OCI-LY3 (cell line): ENCODE measurements at regions not wholly inside any gene's neighbourhood (a gene's known extent, or its start where the extent isn't known, plus 50 kb on each side); places are given as distances from the start of the nearest gene placed in this dataset.

Experiments
- H2AFZ ChIP-seq: fragments of 200-600, 300-600 bp; shearing (Covaris generic); 2 replicates; pipeline ENCODE4 v1.6.0; 2014; ENCODE audit warnings: antibody characterized with exemption, low read depth, low read length
- H3K27ac ChIP-seq: fragments of 200-600, 300-600 bp; sonication (generic); 2 replicates; pipeline ENCODE4 v1.5.1; 2014; ENCODE audit warnings: mild to moderate bottlenecking, low read length, moderate library complexity, mixed read lengths
- H3K27me3 ChIP-seq: fragments of 200-600, 300-600 bp; sonication (generic); 2 replicates; pipeline ENCODE4 v1.6.1; 2014; ENCODE audit warnings: low read depth, low read length, mixed read lengths
- H3K36me3 ChIP-seq: fragments of 200-600, 300-600 bp; sonication (generic); replicated peaks from 2 replicates; pipeline ENCODE3; 2014; ENCODE audit warnings: low read depth, low read length, mixed read lengths
- H3K4me1 ChIP-seq: fragments of 300-600, 200-600 bp; sonication (generic); 2 replicates; pipeline ENCODE4 v1.6.1; 2014; ENCODE audit warnings: low read length, mixed read lengths
- H3K4me2 ChIP-seq: fragments of 200-600, 300-600 bp; sonication (generic); 2 replicates; pipeline ENCODE4 v1.6.1; 2014; ENCODE audit warnings: low read length, mixed read lengths
- H3K4me3 ChIP-seq: fragments of 300-600, 200-600 bp; sonication (generic); 2 replicates; pipeline ENCODE4 v1.5.1; 2014; ENCODE audit warnings: antibody characterized with exemption, mild to moderate bottlenecking, low read length, moderate library complexity
- H3K79me2 ChIP-seq: fragments of 300-600, 200-600 bp; shearing (Covaris generic); 2 replicates; pipeline ENCODE4 v1.6.1; 2014; ENCODE audit warnings: mild to moderate bottlenecking, low read length, mixed read lengths
- H3K9ac ChIP-seq: fragments of 300-600, 200-600 bp; shearing (Covaris generic); 2 replicates; pipeline ENCODE4 v1.6.0; 2014; ENCODE audit warnings: mild to moderate bottlenecking, low read length, moderate library complexity
- H3K9me3 ChIP-seq: fragments of 200-600, 300-600 bp; shearing (Covaris generic); 2 replicates; pipeline ENCODE4 v1.6.1; 2014; ENCODE audit warnings: low read length, mixed read lengths; ENCODE audit not compliant: insufficient read depth
- H4K20me1 ChIP-seq: fragments of 200-600, 300-600 bp; sonication (generic); 2 replicates; pipeline ENCODE4 v1.6.1; 2016; ENCODE audit warnings: low read length, mixed read lengths; ENCODE audit not compliant: insufficient read depth
- EZH2phosphoT487 ChIP-seq: fragments of 200-600 bp; shearing (Covaris generic); IDR thresholded peaks from 2 replicates; pipeline ENCODE4 v1.6.1; 2018; ENCODE audit warnings: antibody characterized with exemption, mixed run types, low read depth
- TF ChIP-seq, protein P1 (sequence below): fragments of 200-600, 300-600 bp; sonication (generic); IDR thresholded peaks from 2 replicates; pipeline ENCODE4 v1.5.1; 2014; ENCODE audit warnings: antibody characterized with exemption, low read length, low read depth

DNA sequence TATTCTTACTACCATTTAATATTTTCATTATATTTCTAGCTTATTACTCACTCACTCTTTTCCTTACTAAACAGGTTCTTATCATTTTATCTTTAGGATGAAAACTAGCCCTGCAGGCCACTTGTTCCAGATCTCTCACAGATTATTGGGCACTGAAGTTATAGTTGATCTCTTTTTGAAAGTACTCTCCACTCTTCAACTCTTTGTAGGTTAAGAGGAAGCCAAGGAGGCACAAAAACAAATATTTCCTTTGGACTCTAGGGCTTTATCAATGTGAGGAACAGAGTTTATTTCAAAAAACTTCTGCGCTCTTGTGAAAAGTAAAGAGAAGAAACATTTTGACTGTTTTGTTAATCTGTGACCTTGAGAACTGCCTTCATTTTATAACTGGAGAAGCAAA is 96.0 kb upstream of the NPHP3 start:
- Histone ChIP-seq H4K20me1 (no peaks in the 10 kb centered on the region), H3K9ac (no peak overlapping the region), H2AFZ (no peak overlapping the region), H3K79me2 (no peaks in the 10 kb centered on the region), H3K36me3 (no peaks in the 10 kb centered on the region), H3K4me3 (no peak overlapping the region), H3K9me3 (no peaks in the 10 kb centered on the region), H3K4me2 (no peak overlapping the region), H3K27me3 (peaks cover 5% of the 10 kb centered on the region; the same call in 1 of the 2 replicates), H3K27ac (no peak overlapping the region), H3K4me1 (no peaks in the 10 kb centered on the region)
- TF ChIP-seq EZH2phosphoT487: no peak
- TF ChIP-seq, protein P1, sequence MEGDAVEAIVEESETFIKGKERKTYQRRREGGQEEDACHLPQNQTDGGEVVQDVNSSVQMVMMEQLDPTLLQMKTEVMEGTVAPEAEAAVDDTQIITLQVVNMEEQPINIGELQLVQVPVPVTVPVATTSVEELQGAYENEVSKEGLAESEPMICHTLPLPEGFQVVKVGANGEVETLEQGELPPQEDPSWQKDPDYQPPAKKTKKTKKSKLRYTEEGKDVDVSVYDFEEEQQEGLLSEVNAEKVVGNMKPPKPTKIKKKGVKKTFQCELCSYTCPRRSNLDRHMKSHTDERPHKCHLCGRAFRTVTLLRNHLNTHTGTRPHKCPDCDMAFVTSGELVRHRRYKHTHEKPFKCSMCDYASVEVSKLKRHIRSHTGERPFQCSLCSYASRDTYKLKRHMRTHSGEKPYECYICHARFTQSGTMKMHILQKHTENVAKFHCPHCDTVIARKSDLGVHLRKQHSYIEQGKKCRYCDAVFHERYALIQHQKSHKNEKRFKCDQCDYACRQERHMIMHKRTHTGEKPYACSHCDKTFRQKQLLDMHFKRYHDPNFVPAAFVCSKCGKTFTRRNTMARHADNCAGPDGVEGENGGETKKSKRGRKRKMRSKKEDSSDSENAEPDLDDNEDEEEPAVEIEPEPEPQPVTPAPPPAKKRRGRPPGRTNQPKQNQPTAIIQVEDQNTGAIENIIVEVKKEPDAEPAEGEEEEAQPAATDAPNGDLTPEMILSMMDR: no peak

DNA sequence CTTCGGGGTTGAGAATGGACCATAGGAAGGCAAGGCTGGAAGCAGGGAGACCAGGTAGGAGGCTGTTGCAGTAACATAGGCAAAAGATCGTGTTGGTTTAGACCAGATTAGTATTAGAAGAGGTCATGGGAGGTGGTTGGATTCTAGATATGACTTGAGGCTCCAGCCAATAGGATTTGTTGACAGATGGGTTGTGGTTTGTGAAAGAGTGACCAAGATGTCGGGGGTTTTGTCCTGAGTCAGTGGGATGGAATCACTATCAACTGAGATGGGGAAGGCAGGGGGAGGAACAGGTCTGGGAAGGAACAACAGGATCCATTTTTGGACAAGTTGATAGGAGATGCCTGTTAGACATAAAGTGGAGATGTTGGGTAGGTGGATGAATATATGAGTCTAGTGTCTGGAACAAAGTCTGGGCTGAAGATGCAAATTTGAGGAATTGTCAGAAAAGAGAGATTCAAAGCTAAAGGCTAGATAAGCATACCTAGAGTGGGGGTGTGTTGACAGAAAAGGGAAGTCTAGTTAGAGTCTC is 95.5 kb upstream of the NPHP3 start:
- TF ChIP-seq, protein P1: no peak
- no peak for TF ChIP-seq EZH2phosphoT487
- Histone ChIP-seq H3K36me3 (no peaks in the 10 kb centered on the region), H3K4me2 (no peak overlapping the region), H3K27ac (no peak overlapping the region), H3K9ac (no peak overlapping the region), H3K79me2 (no peaks in the 10 kb centered on the region), H3K4me3 (no peak overlapping the region), H3K27me3 (peaks cover 5% of the 10 kb centered on the region; the same call in 1 of the 2 replicates), H2AFZ (no peak overlapping the region), H3K4me1 (no peaks in the 10 kb centered on the region), H3K9me3 (no peaks in the 10 kb centered on the region), H4K20me1 (no peaks in the 10 kb centered on the region)

DNA sequence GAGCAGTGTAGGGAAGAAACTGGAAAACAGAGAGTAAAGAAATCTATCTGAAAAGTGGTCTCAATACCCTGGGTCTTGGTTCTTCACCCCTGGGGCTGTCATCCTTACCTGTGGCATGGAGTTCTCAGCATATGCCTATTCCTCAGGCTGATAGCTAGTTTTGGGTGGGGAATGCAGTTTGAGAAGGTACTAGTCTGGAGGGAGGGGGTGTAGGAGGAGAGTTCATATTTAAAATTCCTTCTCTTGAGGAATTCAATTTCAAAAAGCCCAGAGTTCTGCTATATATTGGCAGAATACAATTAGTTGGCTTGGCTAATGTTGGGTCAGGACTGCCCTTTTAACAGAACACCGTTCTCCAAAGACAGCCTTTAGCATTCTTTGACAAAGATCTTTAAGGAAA is 82.9 kb upstream of the NPHP3 start:
- no peaks in the 10 kb centered on the region for H3K9me3 ChIP-seq
- TF ChIP-seq EZH2phosphoT487: no peak
- TF ChIP-seq, protein P1: no peak
- no peaks in the 10 kb centered on the region for H3K79me2 ChIP-seq
- H4K20me1 ChIP-seq: no peaks in the 10 kb centered on the region
- H3K27me3 ChIP-seq: no peaks in the 10 kb centered on the region
- no peak overlapping the region for H3K4me3 ChIP-seq
- H3K36me3 ChIP-seq: no peaks in the 10 kb centered on the region
- no peak overlapping the region for H3K9ac ChIP-seq
- no peak overlapping the region for H2AFZ ChIP-seq
- H3K27ac ChIP-seq: no peak overlapping the region
- H3K4me1 ChIP-seq: no peaks in the 10 kb centered on the region
- H3K4me2 ChIP-seq: no peak overlapping the region

DNA sequence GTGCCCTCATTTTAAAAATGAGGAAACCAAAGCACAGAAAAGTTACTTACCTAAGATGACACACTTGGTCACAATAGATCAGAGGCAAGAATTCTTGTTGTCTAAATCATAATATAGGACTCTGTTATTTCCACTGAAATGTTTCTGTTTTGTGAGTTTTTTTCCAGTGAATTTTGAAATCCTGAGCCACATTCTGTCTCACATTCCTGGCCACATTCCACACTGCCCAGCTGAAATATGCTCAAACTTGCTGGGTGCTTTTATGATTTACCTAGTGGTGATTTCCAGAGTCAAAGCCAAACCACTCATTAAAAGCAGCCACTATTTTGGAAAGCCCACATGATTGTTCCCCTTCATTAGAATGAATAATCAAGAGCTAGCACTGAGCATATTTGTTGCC is 82.3 kb upstream of the NPHP3 start:
- Histone ChIP-seq H3K9ac (no peak overlapping the region), H3K36me3 (no peaks in the 10 kb centered on the region), H3K4me2 (no peak overlapping the region), H3K79me2 (no peaks in the 10 kb centered on the region), H3K4me1 (no peaks in the 10 kb centered on the region), H3K4me3 (no peak overlapping the region), H3K27me3 (no peaks in the 10 kb centered on the region), H4K20me1 (no peaks in the 10 kb centered on the region), H3K9me3 (no peaks in the 10 kb centered on the region), H2AFZ (no peak overlapping the region), H3K27ac (no peak overlapping the region)
- TF ChIP-seq, protein P1: no peak
- TF ChIP-seq EZH2phosphoT487: no peak
